SHP77 treated with DMSO at 0.1 percent for 48 hours (cell line): ENCODE measurements at regions not wholly inside any gene's neighbourhood (a gene's known extent, or its start where the extent isn't known, plus 50 kb on each side); places are given as distances from the start of the nearest gene placed in this dataset.

Experiments used
- DNase-seq: peaks from one replicate; lab custom pipeline; 2025; lab: John Stamatoyannopoulos, UW

DNA sequence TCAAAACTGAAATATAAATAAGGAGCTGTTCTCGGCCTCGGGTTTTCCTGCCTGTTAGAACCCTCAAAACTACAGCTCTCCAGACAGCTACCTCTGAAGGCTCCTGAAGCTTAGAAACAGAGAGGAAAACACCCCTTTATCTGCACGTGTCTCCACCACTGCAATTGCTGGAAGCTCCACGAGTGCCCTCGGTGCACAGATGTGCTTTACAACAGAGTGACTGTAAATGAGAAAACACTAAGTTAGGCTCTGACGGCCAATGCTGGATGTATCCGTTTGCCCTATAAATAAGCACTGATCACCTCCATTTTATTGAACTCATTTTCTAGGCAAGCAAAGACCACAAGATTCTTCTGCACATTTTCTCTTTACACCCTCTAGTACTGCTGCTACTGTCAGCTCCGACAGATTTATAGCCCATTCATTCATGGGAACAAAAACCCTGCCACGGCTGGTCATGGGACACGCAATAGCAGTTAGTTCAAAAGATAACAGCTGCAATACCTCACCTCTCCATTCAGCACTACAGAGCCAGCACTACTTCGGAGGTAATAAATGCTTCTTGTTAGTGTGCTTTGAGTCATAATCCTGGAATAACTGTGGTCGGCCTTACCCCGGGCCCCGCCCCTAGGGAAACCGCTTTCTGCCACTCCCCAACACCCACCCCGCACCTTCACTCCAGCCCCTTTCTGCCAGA, 241.1 kb upstream of the ZNF507 start:
- no peak for DNase-seq

DNA sequence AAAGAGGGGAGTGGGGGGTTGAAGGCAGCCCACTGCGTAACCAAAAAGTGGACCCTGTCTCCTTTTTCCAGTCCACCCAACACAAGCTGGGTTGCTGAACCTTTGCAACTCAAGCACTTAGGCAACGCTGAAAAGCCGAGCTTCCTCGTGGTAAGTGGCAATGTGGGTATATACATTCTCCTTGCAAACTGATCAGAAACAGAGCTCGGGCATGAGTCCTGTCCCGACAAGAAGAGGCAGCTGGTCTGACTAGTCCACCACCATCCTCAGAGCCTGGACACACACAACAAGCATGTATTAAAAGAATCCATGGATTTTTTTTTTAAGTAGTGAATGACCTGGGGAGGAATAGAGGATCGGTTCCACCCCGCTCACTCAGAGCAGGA, 240.6 kb upstream of the ZNF507 start:
- DNase-seq = no peak

DNA sequence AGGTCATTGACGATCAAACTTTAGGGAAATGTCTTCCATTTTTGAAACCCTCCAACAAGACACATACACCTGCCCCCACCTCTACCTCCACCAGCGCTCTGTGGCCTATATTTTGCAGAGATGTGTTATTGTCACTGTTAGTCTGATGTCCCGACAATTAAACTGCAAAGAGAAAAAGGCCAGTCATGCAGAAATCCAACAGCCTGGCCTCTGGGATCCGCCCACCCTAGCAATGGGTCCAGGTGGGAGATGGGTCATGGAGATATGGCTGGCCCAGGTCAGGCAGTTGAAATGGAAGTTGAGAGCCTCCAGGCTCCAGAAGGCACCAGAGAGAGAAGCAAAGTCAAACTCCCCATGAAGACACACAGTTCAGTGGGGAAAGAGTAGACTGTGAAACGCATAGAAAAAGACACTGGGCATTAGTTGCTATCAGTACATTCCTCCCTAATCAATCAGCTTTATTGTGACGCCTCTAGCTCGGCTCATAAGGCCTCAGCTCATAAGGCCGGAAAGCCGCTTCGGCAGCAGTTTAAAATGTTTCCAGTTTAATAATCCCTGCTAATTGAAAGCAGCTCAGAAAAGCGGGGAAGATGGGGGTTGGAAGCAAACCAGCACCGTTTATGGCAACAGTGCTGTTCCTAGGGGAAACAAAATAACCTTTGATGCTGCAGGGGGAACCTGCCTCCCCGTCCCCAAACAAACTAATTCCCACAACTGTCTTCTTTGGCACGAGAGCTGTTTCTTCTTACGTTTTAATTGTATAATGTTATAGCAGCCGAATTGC, 239.7 kb upstream of the ZNF507 start:
- DNase-seq = no peak

DNA sequence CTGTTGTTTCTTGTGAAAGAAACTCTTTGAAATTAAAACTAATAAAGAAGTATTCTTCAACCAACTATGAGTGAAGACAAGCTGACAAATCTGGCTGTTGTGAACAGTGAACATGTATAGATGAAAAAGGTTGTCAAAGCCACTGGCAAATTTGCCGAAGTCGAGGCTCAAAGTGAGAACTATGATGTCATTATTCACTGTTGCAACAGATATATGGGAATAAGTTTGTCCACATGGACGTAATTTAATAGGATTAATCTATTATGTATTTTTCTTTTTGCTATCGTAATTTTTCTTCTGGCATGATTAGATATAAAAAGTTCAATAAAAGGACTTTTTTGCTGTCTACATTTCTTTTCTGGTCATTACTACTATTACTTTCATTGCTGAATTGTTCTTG, 223.2 kb upstream of the ZNF507 start:
- no peak for DNase-seq

DNA sequence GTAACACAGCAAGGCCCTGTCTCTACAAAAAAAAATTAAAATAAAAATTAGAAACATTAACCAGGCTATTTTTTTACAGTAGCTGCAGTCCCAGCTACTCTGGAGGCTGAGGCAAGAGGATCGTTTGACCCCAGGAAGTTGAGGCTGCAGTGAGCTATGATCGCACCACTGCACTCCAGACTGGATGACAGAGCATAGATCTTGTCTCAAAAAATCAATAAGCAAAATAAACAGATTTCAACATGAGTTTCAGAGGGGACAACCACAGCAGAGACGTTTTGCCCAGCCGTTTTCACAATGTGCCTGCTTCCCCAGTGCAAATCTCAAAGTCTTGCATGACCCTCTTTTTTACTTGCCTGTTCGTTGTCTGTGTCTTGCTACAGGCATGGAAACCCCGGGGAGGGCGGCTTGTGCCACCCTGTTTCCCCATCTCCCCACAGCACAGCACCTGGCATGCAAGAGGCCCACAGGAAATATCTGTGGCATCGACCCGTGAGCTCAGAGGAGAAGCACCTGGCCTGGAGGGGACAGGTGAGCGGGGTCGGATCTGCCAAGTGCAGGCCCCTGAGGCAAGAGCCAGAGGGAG, 222.0 kb upstream of the ZNF507 start:
- DNase-seq = no peak

DNA sequence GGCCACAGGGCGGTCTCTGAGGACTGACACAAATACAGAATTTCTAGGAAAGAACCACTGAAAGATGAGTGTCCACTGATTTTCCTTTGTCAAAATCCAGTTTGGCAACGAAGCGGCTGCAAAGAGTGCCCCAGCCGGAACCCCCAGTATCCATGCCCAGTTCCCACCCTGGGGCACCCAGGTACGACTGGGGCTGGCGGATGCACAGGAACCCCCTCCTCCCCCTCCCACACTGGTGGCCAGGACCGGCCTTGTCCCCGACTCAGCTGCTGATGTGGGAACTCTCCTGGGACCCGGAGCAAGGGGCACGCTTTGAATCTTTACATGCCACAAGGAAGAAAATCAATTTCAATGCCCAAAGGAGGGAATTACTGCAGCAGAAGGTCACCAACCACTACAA, 220.8 kb upstream of the ZNF507 start:
- DNase-seq = no peak

DNA sequence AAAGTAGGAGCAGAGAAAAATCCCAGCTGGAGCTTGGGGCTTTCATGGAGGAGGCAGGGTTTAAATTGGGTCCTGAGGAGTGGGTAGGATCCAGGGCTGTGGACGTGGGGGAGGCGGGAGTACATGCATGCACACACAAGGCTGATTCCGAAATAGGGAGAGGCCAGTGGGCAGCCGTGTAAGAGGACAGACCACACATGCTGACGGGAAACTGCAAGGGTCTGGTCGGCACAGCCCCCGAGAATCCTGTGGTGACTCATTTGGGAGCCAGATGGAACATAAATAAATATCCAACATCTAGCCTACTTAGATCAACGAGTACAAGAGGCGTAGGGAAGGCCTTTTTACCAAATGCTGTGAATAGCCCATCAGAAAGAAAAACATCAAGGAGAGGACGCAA, 216.3 kb upstream of the ZNF507 start:
- no peak for DNase-seq

DNA sequence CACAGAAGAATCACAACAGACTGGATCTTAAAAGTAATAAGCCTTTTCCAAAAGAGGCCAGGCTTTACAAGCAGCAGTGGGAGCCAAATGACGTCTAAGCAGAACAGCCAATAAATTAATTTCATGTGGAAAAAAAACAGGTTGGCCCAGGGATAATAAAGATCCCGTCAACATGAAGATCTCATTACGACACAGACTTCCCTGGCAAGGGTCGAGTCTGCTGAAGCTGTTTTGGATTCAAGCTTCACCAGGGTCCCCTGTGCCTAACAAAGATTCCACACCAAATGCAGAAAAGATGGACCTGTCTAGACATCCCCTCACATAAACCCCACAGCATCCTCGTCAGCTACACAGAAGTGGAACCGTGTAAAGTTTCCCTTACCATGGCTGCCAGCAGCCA, 215.1 kb upstream of the ZNF507 start:
- no peak for DNase-seq

DNA sequence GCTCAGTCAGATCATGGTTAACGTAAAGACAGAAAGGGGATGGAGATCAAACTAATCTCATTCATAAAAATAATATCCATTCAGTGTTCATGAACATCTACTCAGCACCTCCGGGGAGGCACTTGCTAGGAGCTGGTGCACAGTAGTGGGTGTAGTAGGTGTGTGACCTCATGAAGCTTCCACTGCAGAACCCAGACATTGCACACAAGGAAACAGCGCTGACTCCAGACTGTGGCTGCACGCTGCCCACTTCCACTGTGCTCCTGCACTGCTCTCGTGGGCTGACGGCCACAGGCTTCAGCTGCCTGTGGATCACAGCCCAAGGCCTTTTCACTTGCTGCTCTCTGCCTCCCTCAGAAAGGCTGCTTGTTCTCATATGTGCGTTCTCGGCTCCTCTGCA, 214.4 kb upstream of the ZNF507 start:
- no peak for DNase-seq

DNA sequence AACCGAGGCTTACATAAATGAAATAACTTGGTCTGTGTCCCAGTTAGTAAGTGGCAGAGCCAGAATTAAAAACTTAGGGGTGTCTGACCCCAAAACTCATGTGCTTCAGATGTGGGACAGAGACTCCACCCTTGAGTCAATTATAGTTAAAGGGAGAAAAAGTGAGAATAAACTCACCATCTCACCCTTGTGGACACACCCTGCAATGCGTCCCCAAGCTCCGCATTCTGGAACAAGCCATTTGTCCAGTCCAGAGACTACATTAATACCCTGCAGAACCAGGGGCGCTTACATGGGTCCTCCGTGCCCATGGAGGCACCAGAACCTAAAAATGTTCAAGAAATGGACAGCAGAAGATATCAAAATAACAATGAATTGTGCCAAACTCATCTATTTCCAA, 207.0 kb upstream of the ZNF507 start:
- DNase-seq = no peak

DNA sequence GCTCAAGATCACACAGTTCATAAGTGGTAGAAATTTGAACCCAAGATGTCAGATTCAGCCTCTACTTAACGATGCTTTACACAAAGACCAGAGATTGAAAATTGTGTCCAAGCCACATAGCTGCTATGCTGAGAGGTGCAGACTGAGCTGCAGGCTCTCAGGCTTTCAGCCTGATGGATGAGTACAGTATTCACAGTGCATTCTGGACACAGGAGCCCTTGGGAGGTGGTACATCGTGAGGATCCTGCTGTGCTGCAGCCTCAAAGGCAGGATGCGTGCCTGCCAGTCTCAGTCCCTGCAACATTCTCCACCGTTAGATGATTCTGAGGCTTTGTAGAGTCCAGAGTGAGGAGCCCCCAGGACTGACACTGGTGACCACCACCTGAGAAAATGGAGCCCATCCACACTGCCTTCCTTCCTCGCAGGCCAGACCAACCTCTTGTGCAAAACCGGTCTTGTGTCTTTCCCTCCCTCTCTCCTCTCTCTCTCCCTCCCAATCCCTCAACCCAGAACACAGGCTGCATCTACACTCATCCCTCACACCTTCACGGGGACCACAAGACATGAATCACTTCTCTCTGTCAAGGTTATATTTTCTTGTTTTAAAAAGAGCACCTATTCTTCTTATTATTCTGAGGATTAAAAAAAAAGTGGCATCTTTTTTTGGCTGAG, 203.4 kb upstream of the ZNF507 start:
- DNase-seq = no peak

DNA sequence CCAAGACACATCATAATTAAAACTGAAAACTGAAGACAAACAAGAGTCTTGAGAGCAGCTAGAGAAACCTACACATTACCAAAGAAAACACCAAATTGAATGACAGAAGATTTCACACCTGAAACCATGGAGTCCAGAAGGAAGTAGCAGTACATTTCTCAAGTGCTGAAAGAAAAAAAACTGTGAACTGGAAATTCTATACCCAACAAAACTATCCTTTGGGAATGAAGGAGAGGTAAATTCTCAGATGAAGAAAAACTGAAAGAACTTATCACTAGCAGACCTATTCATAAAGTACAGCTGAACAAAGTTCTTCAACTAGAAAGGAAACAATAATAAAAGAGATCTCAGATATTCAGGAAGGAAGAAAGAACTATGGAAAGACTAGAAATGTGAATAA, 198.7 kb upstream of the ZNF507 start:
- no peak for DNase-seq

DNA sequence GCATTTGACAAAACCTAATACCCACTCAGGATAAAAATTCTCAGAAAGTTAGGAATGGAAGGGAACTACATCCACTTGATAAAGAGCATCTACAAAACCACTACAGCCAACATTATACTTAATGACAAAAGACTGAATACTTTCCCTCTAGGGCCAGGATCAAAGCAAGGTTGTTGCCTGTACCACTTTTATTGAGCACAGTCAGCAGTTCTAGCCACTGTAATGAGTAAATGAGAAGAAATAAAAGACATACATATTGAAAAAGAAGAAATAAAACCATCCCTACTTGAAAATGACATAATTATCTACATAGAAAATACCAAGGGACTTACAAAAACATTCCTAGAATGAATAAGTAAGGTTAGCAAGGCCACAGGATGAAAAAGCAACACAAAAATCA, 194.8 kb upstream of the ZNF507 start:
- no peak for DNase-seq

DNA sequence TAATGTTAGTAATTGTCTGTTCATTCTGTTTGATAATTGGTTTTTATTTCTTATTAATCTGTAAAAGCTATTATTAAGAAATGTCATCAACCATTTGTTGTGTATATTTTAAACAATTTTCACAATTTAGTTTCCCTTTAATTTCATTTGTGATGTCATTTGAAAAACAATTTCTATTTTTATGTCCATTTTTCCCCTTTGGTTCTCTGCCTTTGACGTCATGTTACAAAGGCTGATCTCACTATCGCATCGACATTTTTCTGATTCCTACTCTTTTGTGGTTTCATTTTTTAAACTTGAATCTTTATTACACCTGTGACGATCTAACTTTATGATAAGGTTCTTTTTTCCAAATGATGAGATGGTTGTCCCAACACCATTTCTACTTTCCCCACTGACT, 191.0 kb upstream of the ZNF507 start:
- DNase-seq = no peak

DNA sequence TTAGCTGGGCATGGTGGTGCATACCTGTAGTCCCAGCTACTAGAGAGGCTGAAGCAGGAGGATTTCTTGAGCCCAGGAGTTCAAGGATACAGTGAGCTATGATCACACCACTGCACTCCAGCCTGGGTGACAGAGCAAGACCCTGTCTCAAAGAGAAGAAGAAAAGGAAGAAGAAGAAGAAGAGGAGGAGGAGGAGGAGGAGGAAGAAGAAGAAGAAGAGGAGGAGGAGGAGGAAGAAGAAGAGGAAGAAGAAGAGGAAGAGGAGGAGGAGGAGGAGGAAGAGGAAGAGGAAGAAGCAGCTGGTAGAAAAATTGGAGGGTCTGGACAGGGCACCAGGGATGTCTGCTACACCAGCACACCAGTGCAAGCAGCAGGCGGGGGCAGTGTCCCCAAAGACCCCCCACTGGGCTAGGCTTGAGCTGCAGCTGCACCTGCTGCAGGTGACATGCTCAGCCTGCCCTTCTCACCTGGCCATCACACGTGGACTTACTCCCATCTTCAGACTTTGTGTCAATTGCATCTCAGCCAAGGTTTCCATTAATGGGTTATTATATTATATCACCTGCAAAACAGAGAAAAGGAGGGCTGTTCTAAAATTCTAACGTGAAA, 180.9 kb upstream of the ZNF507 start:
- no peak for DNase-seq

DNA sequence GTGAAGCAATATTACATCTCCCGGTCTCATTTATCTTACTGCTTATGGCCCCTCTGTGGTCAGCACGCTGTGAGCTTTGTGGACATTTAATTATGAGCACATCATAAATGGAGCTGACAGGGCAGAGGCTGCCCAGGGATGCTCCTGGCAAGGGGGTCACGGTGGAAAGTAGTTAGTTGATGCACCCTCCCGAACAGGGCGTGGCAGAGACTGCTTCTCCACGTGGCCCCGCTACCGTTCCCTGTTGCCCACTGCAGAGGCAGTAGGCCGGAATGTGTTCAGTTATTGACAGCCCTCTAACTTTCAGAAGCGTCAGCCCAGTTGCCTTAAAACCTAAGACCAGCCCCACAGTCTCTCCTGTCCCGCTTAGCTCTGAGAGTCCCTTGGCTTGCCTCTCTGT, 180.3 kb upstream of the ZNF507 start:
- no peak for DNase-seq

DNA sequence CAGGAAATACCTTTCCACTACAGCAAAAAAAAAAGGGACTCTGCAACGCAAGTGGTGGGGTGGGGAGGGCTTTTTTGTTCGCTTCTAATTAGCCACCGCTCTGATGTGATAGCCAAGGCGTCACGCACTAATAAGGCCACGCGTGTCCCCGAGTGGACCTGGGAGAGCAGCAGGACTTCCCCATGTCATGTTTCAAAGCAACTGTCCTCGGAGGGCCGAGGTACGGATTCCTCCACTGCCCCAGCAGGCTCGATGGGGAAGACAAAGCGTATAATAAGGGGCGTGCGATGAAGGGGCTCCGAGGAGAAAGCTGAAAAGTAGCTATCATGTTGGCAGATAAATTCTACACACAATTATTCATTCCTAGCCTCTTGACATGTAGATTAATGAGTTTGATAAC, 179.7 kb upstream of the ZNF507 start:
- DNase-seq = no peak

DNA sequence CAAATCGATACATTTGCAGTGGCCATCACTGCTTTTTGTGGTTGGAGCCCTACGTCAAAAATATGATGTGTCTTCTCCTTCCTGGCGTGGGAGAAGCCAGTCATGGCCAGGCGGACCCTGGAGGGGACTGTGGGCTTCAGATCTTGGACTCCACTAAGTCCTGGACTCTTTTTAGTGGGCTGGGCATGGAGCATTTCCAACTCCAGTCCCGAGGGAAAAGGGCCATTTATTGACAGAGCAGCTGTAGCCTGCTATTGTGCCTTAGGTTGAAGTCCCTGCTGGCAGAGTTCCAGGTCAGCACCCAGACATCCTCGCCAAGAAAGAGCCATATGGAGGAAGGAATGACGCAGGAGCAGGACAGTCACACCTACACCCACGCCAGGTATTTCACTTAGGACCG, 179.2 kb upstream of the ZNF507 start:
- DNase-seq = no peak

DNA sequence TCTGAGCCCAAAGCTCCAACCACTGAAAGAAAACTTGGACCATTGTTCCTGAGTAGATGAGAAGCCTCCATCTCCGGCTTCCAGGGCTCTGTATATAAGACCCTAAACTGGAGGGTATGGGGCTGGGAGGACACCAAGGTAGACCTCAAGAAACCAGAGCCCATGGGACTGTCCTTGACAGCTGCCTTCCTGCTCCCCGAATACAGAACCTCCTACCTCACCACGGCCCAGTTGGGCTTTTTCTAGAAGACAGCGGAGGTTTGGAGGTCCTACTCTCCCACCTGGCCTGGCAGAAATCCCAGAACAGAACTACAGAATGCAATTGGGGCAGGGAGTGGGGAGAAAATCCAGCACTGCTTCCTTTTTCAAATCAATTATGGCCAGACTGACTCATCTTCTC, 177.3 kb upstream of the ZNF507 start:
- DNase-seq = no peak

DNA sequence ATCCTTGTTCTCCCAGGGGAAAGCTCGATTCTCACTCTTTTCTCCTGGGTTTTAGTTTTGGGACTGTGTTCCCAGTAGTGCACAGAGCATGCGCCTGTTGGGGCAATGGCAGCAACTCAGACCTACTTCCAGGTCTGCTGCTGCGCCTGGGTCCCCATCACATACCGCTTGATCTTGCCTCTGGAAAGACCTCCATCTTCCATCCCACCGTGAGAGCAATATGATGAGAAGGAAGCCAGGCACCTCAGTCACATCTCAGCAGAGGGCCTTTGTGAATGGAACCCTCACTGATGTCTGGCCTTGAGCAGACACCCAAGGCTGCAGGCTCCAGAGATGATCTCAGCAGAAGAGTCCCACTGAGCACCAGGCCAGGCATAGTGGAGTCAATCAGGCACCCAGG, 176.8 kb upstream of the ZNF507 start:
- DNase-seq = no peak

DNA sequence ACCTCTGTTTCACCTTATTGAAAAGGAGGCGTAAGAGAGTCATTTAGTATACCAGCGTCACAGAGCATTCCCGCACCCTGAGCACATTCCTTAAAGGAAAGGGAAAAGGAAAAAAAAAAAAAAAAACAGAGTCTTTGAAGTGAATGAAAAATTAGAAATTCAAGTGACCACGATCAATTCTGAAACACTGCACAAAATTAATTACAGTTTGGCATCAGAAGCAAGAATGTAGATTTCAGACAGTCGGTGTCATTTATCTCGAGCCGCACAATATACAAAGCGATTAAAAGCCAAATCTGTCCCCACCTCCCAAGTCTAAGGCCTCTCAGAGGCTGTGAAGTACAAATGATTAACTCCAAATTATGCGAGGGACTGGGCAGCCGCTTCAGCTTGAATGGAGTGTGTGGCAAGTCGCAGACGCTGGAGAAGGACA, 173.7 kb upstream of the ZNF507 start:
- DNase-seq = no peak

DNA sequence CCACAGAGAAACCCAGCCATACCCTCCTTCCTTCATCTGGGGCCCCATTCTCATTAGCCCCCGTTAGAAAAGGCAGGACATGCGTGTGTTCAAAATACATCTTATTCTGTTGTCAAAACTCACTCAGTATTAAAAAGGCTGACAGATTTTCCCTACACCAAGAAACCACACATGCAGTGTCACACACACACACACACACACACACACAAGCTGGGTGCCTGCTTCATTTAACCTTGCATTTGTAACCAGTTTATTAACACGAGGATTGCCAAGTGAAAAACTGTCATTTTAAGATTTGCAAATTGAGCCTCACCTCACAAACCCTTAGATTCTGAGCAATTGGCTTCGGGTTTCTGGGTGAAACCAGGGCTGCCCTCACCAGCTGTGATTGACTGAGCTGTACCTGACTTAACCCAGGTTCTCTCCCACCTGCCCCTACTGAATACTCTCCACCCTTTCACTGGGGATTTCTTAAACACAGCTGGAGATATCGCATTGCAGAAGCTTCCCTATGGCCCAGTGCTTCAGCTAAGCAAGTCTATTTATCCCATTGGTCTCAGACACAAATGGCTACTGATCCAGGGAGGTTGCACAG, 172.7 kb upstream of the ZNF507 start:
- no peak for DNase-seq
